ENCODE measurements at regions not wholly inside any gene's neighbourhood (a gene's known extent, or its start where the extent isn't known, plus 50 kb on each side); places are given as distances from the start of the nearest gene placed in this dataset.

DNA sequence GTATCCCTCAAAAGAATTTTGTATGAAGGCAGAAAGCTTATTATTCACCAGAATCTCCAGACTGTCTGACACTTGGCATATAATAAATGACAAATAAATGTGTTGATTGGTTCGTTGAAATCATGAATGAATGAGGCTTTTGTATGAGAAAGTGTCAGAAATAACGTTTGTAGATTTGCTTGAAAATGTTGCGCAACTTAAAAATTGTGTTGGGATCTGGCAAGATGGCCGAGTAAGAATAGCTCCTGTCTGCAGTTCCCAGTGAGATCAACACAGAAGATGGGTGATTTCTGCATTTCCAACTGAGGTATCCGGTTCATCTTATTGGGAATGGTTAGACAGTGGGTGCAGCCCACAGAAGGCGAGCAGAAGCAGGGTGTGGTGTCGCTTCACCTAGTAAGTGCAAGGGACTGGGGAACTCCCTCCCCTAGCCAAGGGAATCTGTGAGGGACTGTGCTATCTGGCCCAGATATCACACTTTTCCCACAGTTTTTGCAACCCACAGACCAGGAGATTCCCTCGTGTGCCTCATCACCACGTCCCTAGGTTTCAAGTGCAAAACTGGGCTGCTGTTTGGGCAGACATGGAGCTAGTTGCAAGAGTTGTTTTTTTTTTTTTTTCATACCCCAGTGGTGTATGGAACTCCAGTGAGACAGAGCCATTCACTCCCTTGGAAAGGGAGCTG is 759.0 kb downstream of the LTN1 start:
- DNase-seq (ENCODE audit: low spot score), result no peak

GRCh38 chr21:28230559-28230958 is 762.1 kb downstream of the LTN1 start:
- peak; percentile 40 for DNase-seq (ENCODE audit: low spot score)

DNA sequence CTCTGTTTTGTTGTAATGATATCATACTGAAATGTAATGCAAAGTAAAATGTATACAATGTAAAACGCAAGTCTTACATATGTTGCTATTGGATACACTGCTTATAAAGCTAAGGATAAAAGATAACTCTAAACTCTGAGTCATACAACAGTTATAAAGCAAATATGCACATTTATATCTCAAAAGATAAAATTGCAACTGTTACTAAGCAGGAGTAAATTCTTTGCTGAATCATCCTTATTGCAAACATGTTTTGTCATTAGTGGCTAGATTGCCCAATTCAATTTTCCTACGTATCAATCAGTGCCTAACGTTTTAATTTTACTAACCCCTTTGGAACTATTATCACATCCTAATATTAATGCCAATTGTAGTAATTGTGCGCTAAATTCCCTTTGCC is 762.9 kb downstream of the LTN1 start:
- no peak for DNase-seq (ENCODE audit: low spot score)

DNA sequence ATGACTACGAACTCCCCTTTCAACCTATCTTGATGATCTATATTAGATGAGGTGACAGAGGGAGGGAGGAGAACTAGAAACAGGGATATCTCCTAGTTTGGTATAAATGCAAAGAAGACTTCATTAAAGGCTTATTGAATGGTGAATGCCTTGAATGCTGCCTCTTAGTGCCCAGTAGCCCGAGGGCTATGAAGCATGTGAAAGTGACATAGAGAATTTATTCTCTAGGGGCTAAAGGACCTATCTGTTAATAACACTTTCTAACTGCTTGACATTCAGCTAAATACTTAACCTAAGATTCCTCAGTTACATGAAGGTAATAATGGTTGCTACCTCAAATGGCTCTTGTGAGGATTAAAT is 764.1 kb downstream of the LTN1 start:
- DNase-seq (ENCODE audit: low spot score), result no peak

- DNase-seq (ENCODE audit: low spot score), result no peak
Observed at GRCh38 chr21:28227881-28228635, 764.6 kb downstream of the LTN1 start.

- DNase-seq (ENCODE audit: low spot score), result no peak
Observed at GRCh38 chr21:28226563-28226962, 766.1 kb downstream of the LTN1 start.

GRCh38 chr21:28224191-28224726 is 768.4 kb downstream of the LTN1 start:
- no peak for DNase-seq (ENCODE audit: low spot score)

DNA sequence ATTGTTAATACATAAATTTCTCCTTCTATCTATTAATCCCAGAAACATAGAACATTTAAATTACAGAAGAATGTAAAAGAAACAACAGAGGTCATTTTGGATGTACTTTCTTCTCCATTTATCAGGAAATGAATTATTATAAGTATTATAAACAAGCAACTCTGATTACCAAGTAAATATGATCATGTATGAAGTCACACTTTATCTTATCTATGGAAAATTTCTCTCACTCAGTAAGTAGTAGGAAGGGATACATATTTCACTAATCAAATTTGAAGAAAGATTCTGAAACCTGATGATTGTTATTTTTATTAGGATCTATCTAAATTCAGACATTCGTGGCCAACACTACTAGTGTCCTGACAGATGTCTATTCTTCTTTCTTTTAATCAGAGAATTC is 770.7 kb downstream of the LTN1 start:
- DNase-seq (ENCODE audit: low spot score), result no peak

- no peak for DNase-seq (ENCODE audit: low spot score)
Observed at GRCh38 chr21:28220680-28221079, 772.0 kb downstream of the LTN1 start.

GRCh38 chr21:28216976-28217523 is 775.6 kb downstream of the LTN1 start:
- no peak for DNase-seq (ENCODE audit: low spot score)

- DNase-seq (ENCODE audit: low spot score), result no peak
Observed at GRCh38 chr21:28215214-28215954, 777.3 kb downstream of the LTN1 start.

- DNase-seq (ENCODE audit: low spot score), result no peak
Observed at GRCh38 chr21:28214786-28215185, 777.9 kb downstream of the LTN1 start.

DNA sequence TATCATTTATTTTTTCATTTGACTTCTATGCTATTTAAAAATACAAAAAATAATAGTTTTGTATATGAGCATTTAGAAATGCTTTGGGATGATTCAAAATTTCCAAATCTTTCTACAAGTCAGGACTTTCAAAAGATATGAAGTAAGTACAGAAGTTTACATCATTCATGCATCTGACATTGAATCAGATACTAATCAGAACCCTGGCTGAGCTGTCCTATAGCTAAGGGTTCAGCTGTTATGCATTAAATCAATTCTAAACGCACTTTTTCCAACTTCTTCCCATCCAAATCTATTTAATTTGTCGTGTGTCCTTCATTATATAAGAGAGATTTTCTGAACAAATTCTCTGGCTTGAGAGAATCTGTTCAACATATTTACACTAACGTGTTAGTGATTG is 779.4 kb downstream of the LTN1 start:
- no peak for DNase-seq (ENCODE audit: low spot score)

GRCh38 chr21:28212061-28212460 is 780.6 kb downstream of the LTN1 start:
- no peak for DNase-seq (ENCODE audit: low spot score)

- no peak for DNase-seq (ENCODE audit: low spot score)
Observed at GRCh38 chr21:28207436-28208173, 785.1 kb downstream of the LTN1 start.

DNA sequence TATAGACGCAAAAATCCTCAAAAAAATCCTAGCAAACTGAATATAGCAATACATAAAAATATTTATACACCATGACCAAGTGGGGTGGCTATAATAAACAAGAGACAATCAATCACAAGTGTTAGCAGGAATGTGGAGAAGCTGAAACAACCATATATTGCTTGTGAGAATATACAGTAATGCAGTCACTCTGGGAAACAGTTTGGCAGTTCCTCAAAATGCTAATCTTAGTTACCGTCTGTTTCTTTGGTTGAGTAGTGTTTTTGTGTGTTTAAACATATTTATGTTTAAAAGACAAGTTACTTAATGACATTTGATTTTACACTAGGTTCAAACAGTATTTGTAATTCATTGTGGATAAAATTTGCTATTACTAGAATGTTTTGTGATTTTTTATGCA is 792.0 kb downstream of the LTN1 start:
- DNase-seq (ENCODE audit: low spot score), result no peak

GRCh38 chr21:28196981-28197380 is 795.7 kb downstream of the LTN1 start:
- DNase-seq (ENCODE audit: low spot score), result no peak

DNA sequence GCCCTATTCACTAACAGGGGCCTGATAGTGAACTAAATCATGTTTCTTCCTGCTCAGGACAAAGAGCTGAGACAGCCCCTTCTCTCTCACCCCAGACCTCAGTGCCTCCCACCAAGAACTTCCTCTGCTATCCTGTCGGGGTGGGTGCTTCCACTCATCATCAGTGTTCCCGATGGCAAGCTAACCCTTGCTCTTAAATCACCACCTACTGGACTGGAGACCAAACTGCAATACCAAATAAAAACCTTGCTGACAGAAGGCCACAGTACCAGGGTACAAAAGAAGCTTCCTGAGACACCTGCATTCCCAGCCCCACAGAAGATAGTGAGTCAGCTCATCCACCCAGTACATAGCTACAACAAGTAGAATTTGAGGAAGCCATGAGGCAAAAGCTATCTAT is 799.5 kb downstream of the LTN1 start:
- no peak for DNase-seq (ENCODE audit: low spot score)

- DNase-seq (ENCODE audit: low spot score), result no peak
Observed at GRCh38 chr21:28186604-28187003, 806.1 kb downstream of the LTN1 start.

GRCh38 chr21:28181730-28182129 is 810.9 kb downstream of the LTN1 start:
- DNase-seq (ENCODE audit: low spot score), result no peak

GRCh38 chr21:28179136-28179535 is 813.5 kb downstream of the LTN1 start:
- no peak for DNase-seq (ENCODE audit: low spot score)

DNA sequence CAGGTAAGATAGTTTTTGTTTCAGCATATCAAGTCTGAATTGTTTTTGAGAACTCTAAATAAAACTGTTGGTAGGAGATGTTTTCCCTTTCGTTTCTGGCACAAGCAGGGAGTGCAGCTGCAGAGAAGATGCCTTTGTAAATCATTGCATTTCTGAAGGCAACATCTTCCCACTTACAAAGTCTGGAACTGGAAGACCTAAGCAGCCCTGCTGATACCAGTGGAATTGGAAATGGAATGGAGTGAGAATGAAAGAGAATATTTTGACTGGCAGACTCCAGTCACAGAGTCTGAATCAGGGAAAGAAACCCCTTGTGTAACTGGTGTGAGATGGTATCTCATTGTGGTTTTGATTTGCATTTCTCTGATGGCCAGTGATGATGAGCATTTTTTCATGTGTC is 815.6 kb downstream of the LTN1 start:
- DNase-seq (ENCODE audit: low spot score), result no peak
